ENCODE measurements at regions not wholly inside any gene's neighbourhood (a gene's known extent, or its start where the extent isn't known, plus 50 kb on each side); places are given as distances from the start of the nearest gene placed in this dataset.

DNA sequence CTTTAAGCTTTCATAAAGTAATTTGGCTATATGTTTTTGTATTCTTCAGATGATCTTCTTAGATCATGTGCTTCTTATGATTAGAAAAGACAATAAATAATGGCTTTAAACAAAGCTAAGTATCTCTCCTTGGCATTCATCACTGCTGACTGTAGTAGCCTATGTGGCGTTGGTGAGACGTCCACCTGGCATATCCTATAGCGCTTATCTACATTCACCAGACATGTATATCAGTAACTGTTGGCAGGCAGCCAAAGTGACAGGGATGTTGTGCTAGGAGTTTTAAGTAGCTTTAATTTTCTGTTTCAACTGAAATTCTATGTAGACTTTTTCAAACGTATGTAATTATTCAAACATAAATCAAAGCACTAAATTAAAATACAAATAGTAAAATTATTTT, 276.4 kb downstream of the IL15 start (continued):
- TF ChIP-seq RCOR1 (IDR thresholded peaks at IDR 0.05; ENCODE audit: borderline replicate concordance in 1 of 2, low read depth in 2 of 2, low read length in 2 of 2): peak in 1 of 2 experiments; percentile 59; a peak in 1 of 4 replicates
- TF ChIP-seq, protein P1, sequence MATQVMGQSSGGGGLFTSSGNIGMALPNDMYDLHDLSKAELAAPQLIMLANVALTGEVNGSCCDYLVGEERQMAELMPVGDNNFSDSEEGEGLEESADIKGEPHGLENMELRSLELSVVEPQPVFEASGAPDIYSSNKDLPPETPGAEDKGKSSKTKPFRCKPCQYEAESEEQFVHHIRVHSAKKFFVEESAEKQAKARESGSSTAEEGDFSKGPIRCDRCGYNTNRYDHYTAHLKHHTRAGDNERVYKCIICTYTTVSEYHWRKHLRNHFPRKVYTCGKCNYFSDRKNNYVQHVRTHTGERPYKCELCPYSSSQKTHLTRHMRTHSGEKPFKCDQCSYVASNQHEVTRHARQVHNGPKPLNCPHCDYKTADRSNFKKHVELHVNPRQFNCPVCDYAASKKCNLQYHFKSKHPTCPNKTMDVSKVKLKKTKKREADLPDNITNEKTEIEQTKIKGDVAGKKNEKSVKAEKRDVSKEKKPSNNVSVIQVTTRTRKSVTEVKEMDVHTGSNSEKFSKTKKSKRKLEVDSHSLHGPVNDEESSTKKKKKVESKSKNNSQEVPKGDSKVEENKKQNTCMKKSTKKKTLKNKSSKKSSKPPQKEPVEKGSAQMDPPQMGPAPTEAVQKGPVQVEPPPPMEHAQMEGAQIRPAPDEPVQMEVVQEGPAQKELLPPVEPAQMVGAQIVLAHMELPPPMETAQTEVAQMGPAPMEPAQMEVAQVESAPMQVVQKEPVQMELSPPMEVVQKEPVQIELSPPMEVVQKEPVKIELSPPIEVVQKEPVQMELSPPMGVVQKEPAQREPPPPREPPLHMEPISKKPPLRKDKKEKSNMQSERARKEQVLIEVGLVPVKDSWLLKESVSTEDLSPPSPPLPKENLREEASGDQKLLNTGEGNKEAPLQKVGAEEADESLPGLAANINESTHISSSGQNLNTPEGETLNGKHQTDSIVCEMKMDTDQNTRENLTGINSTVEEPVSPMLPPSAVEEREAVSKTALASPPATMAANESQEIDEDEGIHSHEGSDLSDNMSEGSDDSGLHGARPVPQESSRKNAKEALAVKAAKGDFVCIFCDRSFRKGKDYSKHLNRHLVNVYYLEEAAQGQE (IDR thresholded peaks at IDR 0.05; ENCODE audit: borderline replicate concordance): peak; percentile 29; the same call in 1 of the 2 replicates
- TF ChIP-seq, protein P1 (CRISPR knock-in tag; IDR thresholded peaks at IDR 0.05; ENCODE audit: low read depth): no peak
- peak; percentile 80; the same call in 1 of the 2 replicates for TF ChIP-seq GATAD2A (IDR thresholded peaks at IDR 0.05)
- TF ChIP-seq, protein P2, sequence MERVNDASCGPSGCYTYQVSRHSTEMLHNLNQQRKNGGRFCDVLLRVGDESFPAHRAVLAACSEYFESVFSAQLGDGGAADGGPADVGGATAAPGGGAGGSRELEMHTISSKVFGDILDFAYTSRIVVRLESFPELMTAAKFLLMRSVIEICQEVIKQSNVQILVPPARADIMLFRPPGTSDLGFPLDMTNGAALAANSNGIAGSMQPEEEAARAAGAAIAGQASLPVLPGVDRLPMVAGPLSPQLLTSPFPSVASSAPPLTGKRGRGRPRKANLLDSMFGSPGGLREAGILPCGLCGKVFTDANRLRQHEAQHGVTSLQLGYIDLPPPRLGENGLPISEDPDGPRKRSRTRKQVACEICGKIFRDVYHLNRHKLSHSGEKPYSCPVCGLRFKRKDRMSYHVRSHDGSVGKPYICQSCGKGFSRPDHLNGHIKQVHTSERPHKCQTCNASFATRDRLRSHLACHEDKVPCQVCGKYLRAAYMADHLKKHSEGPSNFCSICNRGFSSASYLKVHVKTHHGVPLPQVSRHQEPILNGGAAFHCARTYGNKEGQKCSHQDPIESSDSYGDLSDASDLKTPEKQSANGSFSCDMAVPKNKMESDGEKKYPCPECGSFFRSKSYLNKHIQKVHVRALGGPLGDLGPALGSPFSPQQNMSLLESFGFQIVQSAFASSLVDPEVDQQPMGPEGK (CRISPR knock-in tag; IDR thresholded peaks at IDR 0.05; ENCODE audit: borderline replicate concordance): no peak
- TF ChIP-seq NCOR1 (IDR thresholded peaks at IDR 0.05): peak; percentile 84
- no peak for TF ChIP-seq ZNF436 (CRISPR knock-in tag; IDR thresholded peaks at IDR 0.05)
- peak; percentile 83 for TF ChIP-seq MEIS2 (IDR thresholded peaks at IDR 0.05; ENCODE audit: partially characterized antibody)
- peak; percentile 89 for TF ChIP-seq CBFA2T2 (conservative IDR thresholded peaks at IDR 0.05)
- TF ChIP-seq CBFA2T3 (IDR thresholded peaks at IDR 0.05): peak; percentile 94
- no peak for TF ChIP-seq NCOA6 (IDR thresholded peaks at IDR 0.05)
- peak; percentile 95 for TF ChIP-seq TEAD4 (IDR thresholded peaks at IDR 0.05; ENCODE audit: low read length)
- TF ChIP-seq TEAD4 (CRISPR knock-in tag; IDR thresholded peaks at IDR 0.05; ENCODE audit: borderline replicate concordance): no peak
- peak; percentile 32 for TF ChIP-seq HDAC3 (IDR thresholded peaks at IDR 0.05; ENCODE audit: borderline replicate concordance, partially characterized antibody)
- TF ChIP-seq, protein P3, sequence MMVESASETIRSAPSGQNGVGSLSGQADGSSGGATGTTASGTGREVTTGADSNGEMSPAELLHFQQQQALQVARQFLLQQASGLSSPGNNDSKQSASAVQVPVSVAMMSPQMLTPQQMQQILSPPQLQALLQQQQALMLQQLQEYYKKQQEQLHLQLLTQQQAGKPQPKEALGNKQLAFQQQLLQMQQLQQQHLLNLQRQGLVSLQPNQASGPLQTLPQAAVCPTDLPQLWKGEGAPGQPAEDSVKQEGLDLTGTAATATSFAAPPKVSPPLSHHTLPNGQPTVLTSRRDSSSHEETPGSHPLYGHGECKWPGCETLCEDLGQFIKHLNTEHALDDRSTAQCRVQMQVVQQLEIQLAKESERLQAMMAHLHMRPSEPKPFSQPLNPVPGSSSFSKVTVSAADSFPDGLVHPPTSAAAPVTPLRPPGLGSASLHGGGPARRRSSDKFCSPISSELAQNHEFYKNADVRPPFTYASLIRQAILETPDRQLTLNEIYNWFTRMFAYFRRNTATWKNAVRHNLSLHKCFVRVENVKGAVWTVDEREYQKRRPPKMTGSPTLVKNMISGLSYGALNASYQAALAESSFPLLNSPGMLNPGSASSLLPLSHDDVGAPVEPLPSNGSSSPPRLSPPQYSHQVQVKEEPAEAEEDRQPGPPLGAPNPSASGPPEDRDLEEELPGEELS (CRISPR knock-in tag; IDR thresholded peaks at IDR 0.05; ENCODE audit: borderline replicate concordance): no peak
- no peak for TF ChIP-seq RBM14 (IDR thresholded peaks at IDR 0.05; ENCODE audit: borderline replicate concordance, insufficient read depth, low read depth, low read length)
- no peak for TF ChIP-seq MTF1 (CRISPR knock-in tag; IDR thresholded peaks at IDR 0.05; ENCODE audit: borderline replicate concordance)
- peak; percentile 55 for TF ChIP-seq MYNN (IDR thresholded peaks at IDR 0.05)
- TF ChIP-seq MYNN (CRISPR knock-in tag; IDR thresholded peaks at IDR 0.05): no peak

Measured in K562 (cell line).